ENCODE measurements at regions not wholly inside any gene's neighbourhood (a gene's known extent, or its start where the extent isn't known, plus 50 kb on each side); places are given as distances from the start of the nearest gene placed in this dataset.

DNA sequence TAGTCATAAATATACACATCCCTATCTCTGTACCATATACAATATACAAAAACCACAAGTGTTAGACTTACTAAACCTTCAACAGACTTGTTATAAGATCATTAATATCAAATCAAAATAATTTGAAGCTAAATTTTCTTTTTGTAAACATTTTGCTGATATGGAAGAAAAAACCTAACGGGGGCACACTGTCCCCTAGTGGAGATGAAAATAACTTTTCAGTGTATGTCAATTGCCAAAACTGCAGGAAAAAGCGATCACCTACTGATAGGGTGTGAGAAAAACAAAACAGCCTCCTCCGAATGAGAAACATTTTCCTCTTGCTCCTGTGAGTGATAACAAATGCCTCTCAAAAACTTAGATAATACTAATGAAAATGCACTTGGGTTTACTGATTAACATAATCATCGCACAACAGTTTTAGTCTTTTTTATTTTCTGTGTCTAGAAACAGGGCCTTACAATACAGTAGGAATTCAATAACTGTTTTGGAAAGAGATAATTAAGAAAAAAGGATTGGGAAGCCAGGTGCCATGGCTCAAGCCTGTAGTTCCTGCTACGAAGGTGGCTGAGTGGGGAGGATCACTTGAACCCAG lies 322.7 kb downstream of the CRPPA start:
- no peak overlapping the region for H3K9ac ChIP-seq (ENCODE audit: low read length in 3 of 3)
- intact Hi-C loops (cut with DNase I): no loop called here
- no peak overlapping the region for H3K27ac ChIP-seq (ENCODE audit: low read depth in 2 of 2, low read length in 2 of 2)
- H3K36me3 ChIP-seq (ENCODE audit: control insufficient read depth in 2 of 3, insufficient read depth in 3 of 3, low read length in 3 of 3): no peaks in the 10 kb centered on the region
- H3K9me3 ChIP-seq (ENCODE audit: control insufficient read depth in 2 of 3, insufficient read depth in 1 of 3, low read length in 3 of 3): no peaks in the 10 kb centered on the region
- TF ChIP-seq, protein P1, sequence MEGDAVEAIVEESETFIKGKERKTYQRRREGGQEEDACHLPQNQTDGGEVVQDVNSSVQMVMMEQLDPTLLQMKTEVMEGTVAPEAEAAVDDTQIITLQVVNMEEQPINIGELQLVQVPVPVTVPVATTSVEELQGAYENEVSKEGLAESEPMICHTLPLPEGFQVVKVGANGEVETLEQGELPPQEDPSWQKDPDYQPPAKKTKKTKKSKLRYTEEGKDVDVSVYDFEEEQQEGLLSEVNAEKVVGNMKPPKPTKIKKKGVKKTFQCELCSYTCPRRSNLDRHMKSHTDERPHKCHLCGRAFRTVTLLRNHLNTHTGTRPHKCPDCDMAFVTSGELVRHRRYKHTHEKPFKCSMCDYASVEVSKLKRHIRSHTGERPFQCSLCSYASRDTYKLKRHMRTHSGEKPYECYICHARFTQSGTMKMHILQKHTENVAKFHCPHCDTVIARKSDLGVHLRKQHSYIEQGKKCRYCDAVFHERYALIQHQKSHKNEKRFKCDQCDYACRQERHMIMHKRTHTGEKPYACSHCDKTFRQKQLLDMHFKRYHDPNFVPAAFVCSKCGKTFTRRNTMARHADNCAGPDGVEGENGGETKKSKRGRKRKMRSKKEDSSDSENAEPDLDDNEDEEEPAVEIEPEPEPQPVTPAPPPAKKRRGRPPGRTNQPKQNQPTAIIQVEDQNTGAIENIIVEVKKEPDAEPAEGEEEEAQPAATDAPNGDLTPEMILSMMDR (IDR thresholded peaks at IDR 0.05; ENCODE audit: borderline replicate concordance, extremely low read depth, insufficient read depth): peak; percentile 48
- no peak for FAIRE-seq
- no peak for DNase-seq
- H3K27me3 ChIP-seq (ENCODE audit: control insufficient read depth, insufficient read depth, low read length): no peaks in the 10 kb centered on the region
- H3K4me3 ChIP-seq (ENCODE audit: low read length in 3 of 3): no peak overlapping the region
- no peaks in the 10 kb centered on the region for H3K4me1 ChIP-seq (ENCODE audit: control insufficient read depth in 2 of 3, insufficient read depth in 2 of 3, low read depth in 1 of 3, low read length in 3 of 3)

DNA sequence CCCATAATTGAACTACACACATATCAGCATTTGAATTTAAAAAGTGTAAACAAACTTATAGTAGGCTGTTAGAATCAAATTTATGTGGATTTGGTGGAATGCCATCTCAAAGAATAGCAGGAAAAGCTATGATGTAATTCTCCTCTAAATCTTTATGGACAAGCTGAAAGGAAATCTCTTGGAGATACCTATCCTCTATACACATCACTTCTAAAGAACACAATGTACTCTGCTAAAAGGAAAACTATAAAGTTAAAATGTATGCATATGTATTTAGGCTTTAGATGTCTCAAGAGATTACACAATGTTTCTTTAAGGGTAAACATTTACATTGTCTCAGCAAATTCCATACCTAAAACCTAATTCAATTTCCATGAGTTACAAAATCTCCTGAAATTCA lies 323.3 kb downstream of the CRPPA start:
- DNase-seq: no peak
- no peak overlapping the region for H3K4me3 ChIP-seq (ENCODE audit: low read length in 3 of 3)
- no peaks in the 10 kb centered on the region for H3K27me3 ChIP-seq (ENCODE audit: control insufficient read depth, insufficient read depth, low read length)
- TF ChIP-seq, protein P1 (IDR thresholded peaks at IDR 0.05; ENCODE audit: borderline replicate concordance, extremely low read depth, insufficient read depth): no peak
- no peak for FAIRE-seq
- intact Hi-C loops (cut with DNase I): no loop called here
- H3K9ac ChIP-seq (ENCODE audit: low read length in 3 of 3): no peak overlapping the region
- H3K36me3 ChIP-seq (ENCODE audit: control insufficient read depth in 2 of 3, insufficient read depth in 3 of 3, low read length in 3 of 3): no peaks in the 10 kb centered on the region
- H3K27ac ChIP-seq (ENCODE audit: low read depth in 2 of 2, low read length in 2 of 2): no peak overlapping the region
- H3K4me1 ChIP-seq (ENCODE audit: control insufficient read depth in 2 of 3, insufficient read depth in 2 of 3, low read depth in 1 of 3, low read length in 3 of 3): no peaks in the 10 kb centered on the region
- no peaks in the 10 kb centered on the region for H3K9me3 ChIP-seq (ENCODE audit: control insufficient read depth in 2 of 3, insufficient read depth in 1 of 3, low read length in 3 of 3)

DNA sequence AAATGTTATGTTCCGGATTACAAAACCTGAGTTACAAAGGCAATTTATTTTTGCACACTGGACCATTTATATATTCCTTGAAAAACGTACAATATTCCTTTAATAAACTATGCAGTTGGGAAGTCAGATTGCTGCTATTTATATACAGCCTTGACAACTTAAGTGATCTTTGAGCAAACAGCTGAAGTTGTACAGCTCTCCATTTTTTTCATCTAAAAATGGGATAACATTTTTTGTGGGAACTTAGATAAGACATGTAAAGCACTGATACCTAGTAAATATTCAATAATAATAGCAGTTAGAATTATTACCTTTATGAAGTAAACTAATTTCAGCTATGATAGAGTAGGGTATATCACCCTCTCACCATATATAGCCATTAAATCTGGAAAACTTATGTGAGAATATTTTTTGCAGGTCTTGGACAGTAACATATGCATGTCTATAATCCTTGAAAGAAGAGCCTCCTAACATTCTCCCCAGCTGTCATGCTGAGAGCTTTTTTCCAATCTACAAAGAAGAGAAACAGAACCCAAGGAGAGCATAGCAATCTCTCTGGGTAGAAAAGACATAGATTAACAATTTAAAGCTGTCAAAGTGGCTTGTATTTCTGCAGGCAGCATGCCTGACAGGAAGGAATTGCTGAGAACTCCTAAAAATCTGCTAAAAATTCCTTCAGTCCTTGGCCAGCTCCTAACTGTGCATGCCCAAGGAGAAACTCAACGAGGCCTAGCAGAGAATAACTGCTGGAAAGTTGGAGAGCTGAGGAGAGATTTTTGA lies 326.0 kb downstream of the CRPPA start:
- no peak for FAIRE-seq
- H3K9ac ChIP-seq (ENCODE audit: low read length in 3 of 3): no peak overlapping the region
- intact Hi-C loops (cut with DNase I): no loop called here

More for the DNA sequence above, 326.0 kb downstream of the CRPPA start:
- Histone ChIP-seq H3K4me1 (ENCODE audit: control insufficient read depth in 2 of 3, insufficient read depth in 2 of 3, low read depth in 1 of 3, low read length in 3 of 3) (no peaks in the 10 kb centered on the region), H3K4me3 (ENCODE audit: low read length in 3 of 3) (no peak overlapping the region), H3K27me3 (ENCODE audit: control insufficient read depth, insufficient read depth, low read length) (no peaks in the 10 kb centered on the region), H3K9me3 (ENCODE audit: control insufficient read depth in 2 of 3, insufficient read depth in 1 of 3, low read length in 3 of 3) (no peaks in the 10 kb centered on the region), H3K27ac (ENCODE audit: low read depth in 2 of 2, low read length in 2 of 2) (no peak overlapping the region), H3K36me3 (ENCODE audit: control insufficient read depth in 2 of 3, insufficient read depth in 3 of 3, low read length in 3 of 3) (no peaks in the 10 kb centered on the region)
- TF ChIP-seq, protein P1 (IDR thresholded peaks at IDR 0.05; ENCODE audit: borderline replicate concordance, extremely low read depth, insufficient read depth): no peak
- DNase-seq: no peak

All from kidney (tissue), 13 donors.